AG04449 (cell line): ENCODE measurements at regions not wholly inside any gene's neighbourhood (a gene's known extent, or its start where the extent isn't known, plus 50 kb on each side); places are given as distances from the start of the nearest gene placed in this dataset.

ENCODE experiments used
- CTCF ChIA-PET: fragments of 350-600 bp; formaldehyde crosslinking; extraction: SDS; loops from one replicate; lab custom pipeline; 2021; ENCODE audit warnings: antibody characterized with exemption; lab: Yijun Ruan, JAX
- POLR2A ChIA-PET: fragments of 400-600, 350-600 bp; formaldehyde crosslinking; extraction: SDS; loops from one replicate; lab custom pipeline; 2020; ENCODE audit warnings: antibody characterized with exemption, inconsistent platforms; lab: Yijun Ruan, JAX
- DNase-seq: peaks from one replicate; pipeline ENCODE4 v3.0.0-alpha.2; 2010; ENCODE audit warnings: low read depth, low spot score
- H3K4me3 ChIP-seq: 2 replicates; pipeline ENCODE4 v1.5.1; 2011; ENCODE audit warnings: low read depth, mild to moderate bottlenecking, control low read depth, low read length
- TF ChIP-seq, protein P1 (sequence below): IDR thresholded peaks from one replicate; pipeline ENCODE4 v1.5.1; 2011; ENCODE audit warnings: mild to moderate bottlenecking, moderate library complexity, low read length, control low read depth, inconsistent platforms; ENCODE audit not compliant: insufficient read depth; ENCODE audit errors: missing control alignments

GRCh38 chr7:120201290-120201689 lies 71.7 kb upstream of the KCND2 start:
- TF ChIP-seq, protein P1, sequence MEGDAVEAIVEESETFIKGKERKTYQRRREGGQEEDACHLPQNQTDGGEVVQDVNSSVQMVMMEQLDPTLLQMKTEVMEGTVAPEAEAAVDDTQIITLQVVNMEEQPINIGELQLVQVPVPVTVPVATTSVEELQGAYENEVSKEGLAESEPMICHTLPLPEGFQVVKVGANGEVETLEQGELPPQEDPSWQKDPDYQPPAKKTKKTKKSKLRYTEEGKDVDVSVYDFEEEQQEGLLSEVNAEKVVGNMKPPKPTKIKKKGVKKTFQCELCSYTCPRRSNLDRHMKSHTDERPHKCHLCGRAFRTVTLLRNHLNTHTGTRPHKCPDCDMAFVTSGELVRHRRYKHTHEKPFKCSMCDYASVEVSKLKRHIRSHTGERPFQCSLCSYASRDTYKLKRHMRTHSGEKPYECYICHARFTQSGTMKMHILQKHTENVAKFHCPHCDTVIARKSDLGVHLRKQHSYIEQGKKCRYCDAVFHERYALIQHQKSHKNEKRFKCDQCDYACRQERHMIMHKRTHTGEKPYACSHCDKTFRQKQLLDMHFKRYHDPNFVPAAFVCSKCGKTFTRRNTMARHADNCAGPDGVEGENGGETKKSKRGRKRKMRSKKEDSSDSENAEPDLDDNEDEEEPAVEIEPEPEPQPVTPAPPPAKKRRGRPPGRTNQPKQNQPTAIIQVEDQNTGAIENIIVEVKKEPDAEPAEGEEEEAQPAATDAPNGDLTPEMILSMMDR = no peak
- H3K4me3 ChIP-seq = no peak overlapping the region
- DNase-seq = no peak
- POLR2A ChIA-PET = no interaction called here
- CTCF ChIA-PET = no interaction called here

DNA sequence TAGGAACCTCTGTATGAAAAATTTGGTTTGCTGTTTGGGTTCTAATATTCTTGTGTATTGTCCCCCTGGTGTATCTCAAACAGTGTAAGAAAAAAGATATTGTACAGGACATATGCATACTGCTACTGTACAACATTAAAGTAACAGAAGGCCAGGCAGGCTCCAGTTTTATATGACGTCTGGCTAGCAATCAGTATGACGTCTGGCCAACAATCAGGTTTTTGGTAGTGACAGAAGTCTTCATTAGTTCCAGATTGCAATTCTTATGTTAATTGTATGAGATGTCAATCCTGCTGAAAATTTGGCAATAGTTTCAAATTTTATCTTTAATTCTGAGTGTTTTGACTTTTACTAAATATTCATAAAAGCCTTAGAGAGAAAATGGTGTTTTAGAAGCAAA lies 67.9 kb upstream of the KCND2 start:
- no peak overlapping the region for H3K4me3 ChIP-seq
- no peak for DNase-seq
- POLR2A ChIA-PET = no interaction called here
- CTCF ChIA-PET = no interaction called here
- TF ChIP-seq, protein P1 = no peak

GRCh38 chr7:120207037-120207436 lies 65.9 kb upstream of the KCND2 start:
- H3K4me3 ChIP-seq = no peak overlapping the region
- CTCF ChIA-PET = no interaction called here
- POLR2A ChIA-PET = no interaction called here
- DNase-seq = no peak
- TF ChIP-seq, protein P1 = no peak

- DNase-seq = no peak
- H3K4me3 ChIP-seq = no peak overlapping the region
- ChIA-PET CTCF (no interaction called here), POLR2A (no interaction called here)
- TF ChIP-seq, protein P1 = no peak
Measured at GRCh38 chr7:120215654-120216053, 57.3 kb upstream of the KCND2 start.

DNA sequence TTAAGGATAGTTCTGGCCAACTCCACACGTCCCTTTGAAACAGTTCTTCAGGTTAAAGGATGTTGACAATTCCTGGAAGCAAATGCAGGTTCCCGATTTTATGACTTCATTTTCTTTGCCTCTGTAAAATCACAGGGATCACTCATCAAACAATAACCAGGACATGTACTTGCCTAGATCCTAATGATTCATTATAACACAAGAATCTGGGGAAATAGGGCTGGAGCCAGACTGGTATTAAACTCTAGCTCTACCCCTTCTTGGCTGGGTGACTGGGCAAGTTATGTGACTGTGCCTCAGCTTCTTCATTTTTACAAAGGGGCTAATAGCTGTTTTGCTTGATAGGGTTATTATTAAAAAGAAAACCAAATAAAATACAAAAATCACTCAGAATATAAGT lies 56.0 kb upstream of the KCND2 start:
- ChIA-PET POLR2A (no interaction called here), CTCF (no interaction called here)
- H3K4me3 ChIP-seq = no peak overlapping the region
- DNase-seq = no peak
- TF ChIP-seq, protein P1 = no peak

GRCh38 chr7:120218712-120219111 lies 54.3 kb upstream of the KCND2 start:
- no peak for DNase-seq
- TF ChIP-seq, protein P1 = no peak
- CTCF ChIA-PET = no interaction called here
- POLR2A ChIA-PET = no interaction called here
- H3K4me3 ChIP-seq = no peak overlapping the region
